GM23248 (cell line): ENCODE measurements at regions not wholly inside any gene's neighbourhood (a gene's known extent, or its start where the extent isn't known, plus 50 kb on each side); places are given as distances from the start of the nearest gene placed in this dataset.

ENCODE experiments used
- EZH2 ChIP-seq: fragments of 200-600 bp; sonication (generic); IDR thresholded peaks from 2 replicates; pipeline ENCODE4 v1.6.1; 2018; ENCODE audit warnings: antibody characterized with exemption, mild to moderate bottlenecking; ENCODE audit not compliant: insufficient read depth, poor library complexity, severe bottlenecking
- EZH2phosphoT487 ChIP-seq: fragments of 200-600 bp; sonication (generic); IDR thresholded peaks from 2 replicates; pipeline ENCODE4 v1.6.1; 2018; ENCODE audit warnings: antibody characterized with exemption, moderate library complexity, mild to moderate bottlenecking, low read depth; ENCODE audit not compliant: insufficient read depth

DNA sequence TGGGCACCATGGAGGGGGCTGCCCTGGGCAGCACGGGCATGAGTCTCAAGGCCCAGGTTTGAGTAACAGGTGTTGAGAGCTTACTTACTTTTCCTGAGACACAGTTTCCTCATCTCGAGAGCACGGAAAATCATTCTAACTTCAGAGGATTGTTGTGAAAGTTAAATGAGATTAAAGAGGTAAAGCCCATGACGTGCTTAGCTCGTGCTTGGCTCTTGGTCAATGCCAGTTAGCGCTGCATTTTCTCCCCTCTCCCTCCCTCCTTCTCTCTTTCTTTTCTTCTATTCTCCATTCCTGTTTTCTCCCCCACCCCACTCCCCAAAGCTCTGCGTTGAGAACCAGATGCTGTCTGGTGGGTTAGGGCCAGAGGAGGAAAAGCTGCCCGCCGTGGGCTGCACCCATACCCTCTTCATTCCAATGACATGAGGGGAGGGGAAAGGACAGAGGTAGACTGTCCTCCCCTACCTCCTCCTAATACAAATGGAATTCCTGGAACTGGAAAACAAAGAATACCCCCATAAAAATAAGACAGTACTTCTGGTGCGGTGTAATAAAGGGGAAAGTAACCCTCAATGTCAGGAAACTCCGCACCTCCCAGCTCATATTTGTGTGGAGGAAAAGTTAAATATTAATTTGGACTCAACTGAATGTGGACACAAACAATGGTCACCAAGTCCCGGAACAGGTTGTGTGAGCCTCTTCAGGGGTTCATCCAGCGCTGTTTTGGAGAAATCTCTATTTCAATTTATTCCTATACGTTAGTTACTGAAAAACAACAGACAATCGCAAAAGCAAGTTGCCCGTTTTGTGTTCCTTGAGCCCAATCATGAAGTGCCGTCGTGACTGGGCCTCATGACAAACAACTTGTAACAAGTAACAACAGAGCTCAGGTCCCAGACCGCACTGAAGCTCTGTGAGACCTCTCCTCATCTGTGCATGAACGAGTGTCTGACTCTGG is 54.8 kb upstream of the B3GAT1 start:
- TF ChIP-seq EZH2phosphoT487 (no peak), EZH2 (no peak)
